BLaER1 treated with 17β-estradiol and CSF1 and Interleukin-3, amounts not matched to agents 10 nM and 100 nM (cell line): ENCODE measurements at regions not wholly inside any gene's neighbourhood (a gene's known extent, or its start where the extent isn't known, plus 50 kb on each side); places are given as distances from the start of the nearest gene placed in this dataset.
"Not testable (repeated sequence)": the region's sequence is repeated elsewhere in the genome, so short reads cannot be mapped to it uniquely, and the experiment has no call there.

Experiments used
- H3K27ac ChIP-seq, 11 experiments: shearing (Covaris generic); formaldehyde crosslinking; 2 replicates each; pipeline ENCODE4 v1.8.1; 2022
- H3K27me3 ChIP-seq, 11 experiments: shearing (Covaris generic); formaldehyde crosslinking; 2 replicates each; pipeline ENCODE4 v1.8.1; 2022
- H3K36me3 ChIP-seq, 11 experiments: shearing (Covaris generic); formaldehyde crosslinking; 2 replicates each; pipeline ENCODE4 v1.8.1; 2022
- H3K4me1 ChIP-seq, 10 experiments: shearing (Covaris generic); formaldehyde crosslinking; 2 replicates each; pipeline ENCODE4 v1.8.1; 2022
- H3K4me2 ChIP-seq, 11 experiments: shearing (Covaris generic); formaldehyde crosslinking; 2 replicates each; pipeline ENCODE4 v1.8.1; 2022
- H3K4me3 ChIP-seq, 10 experiments: shearing (Covaris generic); formaldehyde crosslinking; 2 replicates each; pipeline ENCODE4 v1.8.1; 2022
- H3K9ac ChIP-seq, 11 experiments: shearing (Covaris generic); formaldehyde crosslinking; 2 replicates each; pipeline ENCODE4 v1.8.1; 2022
- H3K9me3 ChIP-seq, 11 experiments: shearing (Covaris generic); formaldehyde crosslinking; replicated peaks in 1 of 11; 2 replicates each; pipeline ENCODE4 v1.8.1; 2022
- H4K20me1 ChIP-seq, 11 experiments: shearing (Covaris generic); formaldehyde crosslinking; 2 replicates each; pipeline ENCODE4 v1.8.1; 2022

GRCh38 chr1:120941066-120941465 lies 51.5 kb downstream of the PPIAL4A start:
- not testable (repeated sequence) for H3K9ac ChIP-seq, H3K9me3 ChIP-seq, H3K36me3 ChIP-seq, H3K27me3 ChIP-seq, H3K4me3 ChIP-seq, H3K27ac ChIP-seq, H4K20me1 ChIP-seq, H3K4me1 ChIP-seq, H3K4me2 ChIP-seq

DNA sequence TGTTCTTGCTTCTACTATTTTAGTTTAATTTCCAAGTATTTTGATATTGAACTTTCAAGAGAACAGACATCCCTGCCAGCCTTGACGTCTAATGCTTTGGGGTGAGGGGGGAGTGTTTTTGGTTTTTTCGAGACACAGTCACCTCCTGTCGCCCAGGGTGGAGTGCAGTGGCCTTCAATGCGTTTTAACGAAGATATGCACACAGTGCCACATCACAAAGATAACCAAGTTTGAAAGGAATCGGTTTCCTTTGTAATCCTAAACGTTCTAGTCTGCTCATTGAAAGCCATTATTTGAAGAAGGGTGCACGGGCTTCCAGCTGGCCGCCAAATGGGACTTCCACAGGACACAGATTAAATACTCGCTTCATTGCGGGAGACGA lies 52.3 kb downstream of the PPIAL4A start:
- H3K4me1 ChIP-seq, H3K27me3 ChIP-seq, H3K36me3 ChIP-seq, H4K20me1 ChIP-seq, H3K9me3 ChIP-seq: not testable (repeated sequence)
- H3K4me2 ChIP-seq = peak overlapping the region in 8 of 11 experiments; percentile 43 to 62 (median 50); a peak in 11 of 22 replicates
- peak overlapping the region in 3 of 11 experiments; percentile 63 to 73 (median 69); a peak in 3 of 22 replicates for H3K27ac ChIP-seq
- peak overlapping the region in 6 of 10 experiments; percentile 38 to 47 (median 44); a peak in 7 of 20 replicates for H3K4me3 ChIP-seq
- peak overlapping the region in 5 of 11 experiments; percentile 60 to 76 (median 70); a peak in 4 of 22 replicates for H3K9ac ChIP-seq

- not testable (repeated sequence) for H3K4me1 ChIP-seq, H4K20me1 ChIP-seq, H3K36me3 ChIP-seq, H3K9me3 ChIP-seq, H3K27me3 ChIP-seq
- Histone ChIP-seq H3K27ac (peak overlapping the region in 10 of 11 experiments; percentile 54 to 73 (median 63); a peak in 17 of 22 replicates), H3K4me2 (peak overlapping the region; percentile 29 to 73 (median 49); a peak in 18 of 22 replicates), H3K9ac (peak overlapping the region; percentile 55 to 76 (median 70); a peak in 20 of 22 replicates), H3K4me3 (peak overlapping the region; percentile 38 to 54 (median 46); a peak in 18 of 20 replicates)
These were observed 52.8 kb downstream of the PPIAL4A start for GRCh38 chr1:120942218-120942944.

DNA sequence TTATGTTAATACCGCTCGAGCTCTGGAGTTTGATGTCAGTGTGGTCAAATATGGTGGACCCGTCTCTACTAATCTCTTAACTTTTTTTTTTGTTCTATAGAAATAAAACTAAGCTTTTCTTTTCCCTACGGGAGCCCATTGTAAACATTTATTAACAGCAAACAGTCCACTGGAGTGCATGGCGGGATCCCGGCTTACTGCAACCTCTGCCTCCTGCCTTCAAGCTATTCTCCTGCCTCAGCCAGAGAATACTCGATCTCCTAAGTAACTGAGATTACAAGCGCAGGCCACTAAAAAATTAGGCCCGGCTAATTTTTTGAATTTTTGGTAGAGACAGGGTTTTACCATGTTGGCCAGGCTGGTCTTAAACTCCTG lies 53.4 kb downstream of the PPIAL4A start:
- H3K4me3 ChIP-seq, H3K9me3 ChIP-seq, H3K9ac ChIP-seq, H3K27me3 ChIP-seq, H3K36me3 ChIP-seq, H4K20me1 ChIP-seq, H3K4me1 ChIP-seq, H3K4me2 ChIP-seq, H3K27ac ChIP-seq: not testable (repeated sequence)

GRCh38 chr1:120944691-120945090 lies 55.1 kb downstream of the PPIAL4A start:
- not testable (repeated sequence) for H3K36me3 ChIP-seq, H3K27ac ChIP-seq, H3K4me3 ChIP-seq, H3K27me3 ChIP-seq, H3K9me3 ChIP-seq, H3K9ac ChIP-seq, H4K20me1 ChIP-seq, H3K4me2 ChIP-seq, H3K4me1 ChIP-seq

DNA sequence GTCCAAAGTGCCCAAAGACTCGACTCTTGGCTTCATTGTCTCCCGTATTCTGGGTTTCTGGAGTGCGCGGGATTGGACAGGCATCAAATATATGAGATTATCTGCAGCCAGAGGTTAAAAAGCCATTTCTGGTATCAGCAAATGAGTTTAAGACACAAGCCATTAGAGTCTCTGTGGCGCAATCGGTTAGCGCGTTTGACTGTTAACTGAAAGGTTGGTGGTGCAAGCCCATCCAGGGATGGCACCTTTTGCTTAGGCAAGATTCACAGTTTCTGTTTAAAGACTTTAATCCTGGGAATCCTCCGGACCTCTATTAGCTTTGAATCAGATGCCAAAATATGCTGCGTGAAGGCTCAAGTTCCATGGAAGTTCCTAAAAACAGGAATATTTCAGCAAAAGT lies 55.6 kb downstream of the PPIAL4A start:
- not testable (repeated sequence) for H3K4me1 ChIP-seq, H3K9me3 ChIP-seq, H3K4me2 ChIP-seq, H3K27me3 ChIP-seq, H3K4me3 ChIP-seq, H3K36me3 ChIP-seq, H3K27ac ChIP-seq, H3K9ac ChIP-seq, H4K20me1 ChIP-seq

GRCh38 chr1:120947114-120947513 lies 57.5 kb downstream of the PPIAL4A start:
- H3K4me2 ChIP-seq, H3K4me1 ChIP-seq, H3K9me3 ChIP-seq, H3K27me3 ChIP-seq, H3K27ac ChIP-seq, H3K36me3 ChIP-seq, H3K9ac ChIP-seq, H4K20me1 ChIP-seq, H3K4me3 ChIP-seq: not testable (repeated sequence)

DNA sequence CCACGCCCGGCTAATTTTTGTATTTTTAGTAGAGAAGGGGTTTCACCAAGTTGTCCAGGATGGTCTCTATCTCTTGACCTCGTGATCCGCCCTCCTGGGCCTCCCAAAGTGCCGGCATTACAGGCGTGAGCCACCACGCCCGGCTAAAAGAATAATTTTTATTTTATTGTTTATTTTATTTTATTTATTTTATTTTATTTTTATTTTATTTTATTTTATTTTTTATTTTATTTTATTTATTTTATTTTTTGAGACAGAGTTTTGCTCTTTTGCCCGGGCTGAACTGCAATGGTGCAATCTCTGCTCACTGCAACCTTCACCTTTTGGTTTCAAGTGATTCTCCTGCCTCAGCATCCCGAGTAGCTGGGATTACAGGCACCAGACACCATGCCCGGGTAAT lies 60.2 kb downstream of the PPIAL4A start:
- not testable (repeated sequence) for H3K9me3 ChIP-seq, H3K27ac ChIP-seq, H3K4me2 ChIP-seq, H4K20me1 ChIP-seq, H3K4me1 ChIP-seq, H3K27me3 ChIP-seq, H3K9ac ChIP-seq, H3K4me3 ChIP-seq
- H3K36me3 ChIP-seq = peaks cover 0 to 14% (median 7%) of the 10 kb centered on the region in 11 experiments; a peak in 12 of 22 replicates

DNA sequence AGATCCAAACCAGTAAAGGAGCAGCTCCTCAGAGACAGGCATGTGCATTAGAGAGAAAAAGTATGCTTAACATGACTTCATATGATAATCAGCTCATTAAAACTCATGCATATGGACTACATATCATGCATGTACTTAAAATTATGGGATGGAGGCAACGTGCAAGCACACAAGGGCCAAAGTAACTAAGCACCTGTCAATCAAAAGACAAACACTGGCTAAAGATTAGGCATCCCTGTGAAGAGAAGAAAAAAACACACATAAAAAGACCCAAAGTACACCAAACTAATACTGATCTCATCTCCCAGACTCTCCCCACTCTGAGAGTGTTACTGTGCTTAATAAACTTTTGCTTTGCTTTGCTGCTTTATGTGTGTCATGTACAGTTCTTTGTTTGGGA lies 61.1 kb downstream of the PPIAL4A start:
- H3K36me3 ChIP-seq = peaks cover 0 to 21% (median 10%) of the 10 kb centered on the region in 11 experiments; a peak in 12 of 22 replicates
- not testable (repeated sequence) for H4K20me1 ChIP-seq

GRCh38 chr1:120951100-120951499 lies 61.5 kb downstream of the PPIAL4A start:
- Histone ChIP-seq H3K9me3 (peaks cover 0 to 12% (median 6%) of the 10 kb centered on the region in 11 experiments; a peak in 6 of 22 replicates), H3K36me3 (peaks cover 0 to 21% (median 10%) of the 10 kb centered on the region in 11 experiments; a peak in 12 of 22 replicates)
- not testable (repeated sequence) for H3K9ac ChIP-seq, H3K4me1 ChIP-seq, H4K20me1 ChIP-seq, H3K27ac ChIP-seq, H3K27me3 ChIP-seq, H3K4me2 ChIP-seq, H3K4me3 ChIP-seq

More for the DNA sequence above, 61.1 kb downstream of the PPIAL4A start:
- H3K4me3 ChIP-seq, H3K9ac ChIP-seq, H3K4me2 ChIP-seq, H3K4me1 ChIP-seq, H3K27me3 ChIP-seq, H3K27ac ChIP-seq: not testable (repeated sequence)
- H3K9me3 ChIP-seq = peaks cover 0 to 12% (median 5%) of the 10 kb centered on the region in 11 experiments; a peak in 5 of 22 replicates

- H3K9me3 ChIP-seq = peaks cover 0 to 21% (median 8%) of the 10 kb centered on the region in 11 experiments; a peak in 10 of 22 replicates
- H3K4me3 ChIP-seq, H4K20me1 ChIP-seq, H3K27me3 ChIP-seq, H3K4me2 ChIP-seq, H3K27ac ChIP-seq, H3K4me1 ChIP-seq, H3K9ac ChIP-seq: not testable (repeated sequence)
- H3K36me3 ChIP-seq = peaks cover 0 to 21% (median 10%) of the 10 kb centered on the region in 11 experiments; a peak in 12 of 22 replicates
These were observed 62.8 kb downstream of the PPIAL4A start for GRCh38 chr1:120952207-120952870.

DNA sequence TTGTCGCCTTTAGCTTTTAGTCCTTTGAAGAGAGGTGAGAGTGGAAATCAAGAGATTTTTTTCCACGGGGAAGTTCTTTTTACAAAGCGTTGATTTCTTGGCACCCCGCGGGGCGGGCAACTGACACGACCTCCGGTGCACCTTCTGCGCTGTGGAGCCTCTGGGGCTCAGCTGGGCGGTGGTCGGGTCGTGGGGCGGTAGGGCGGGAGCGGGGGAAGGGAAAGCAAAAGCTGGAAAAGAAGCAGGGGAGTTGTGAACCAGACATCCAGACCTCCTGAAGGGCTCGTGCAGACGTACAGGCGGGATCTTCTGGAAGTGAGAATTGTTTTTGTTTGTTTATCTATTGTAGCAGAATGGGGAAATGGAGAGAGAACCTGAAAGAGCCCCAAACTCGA lies 63.3 kb downstream of the PPIAL4A start:
- H3K9ac ChIP-seq, H4K20me1 ChIP-seq, H3K27ac ChIP-seq, H3K4me3 ChIP-seq, H3K27me3 ChIP-seq, H3K4me1 ChIP-seq, H3K4me2 ChIP-seq: not testable (repeated sequence)
- Histone ChIP-seq H3K9me3 (peaks cover 0 to 26% (median 11%) of the 10 kb centered on the region in 11 experiments; a peak in 13 of 22 replicates), H3K36me3 (peaks cover 0 to 21% (median 10%) of the 10 kb centered on the region in 11 experiments; a peak in 12 of 22 replicates)
